ENCODE measurements at regions not wholly inside any gene's neighbourhood (a gene's known extent, or its start where the extent isn't known, plus 50 kb on each side); places are given as distances from the start of the nearest gene placed in this dataset.

DNA sequence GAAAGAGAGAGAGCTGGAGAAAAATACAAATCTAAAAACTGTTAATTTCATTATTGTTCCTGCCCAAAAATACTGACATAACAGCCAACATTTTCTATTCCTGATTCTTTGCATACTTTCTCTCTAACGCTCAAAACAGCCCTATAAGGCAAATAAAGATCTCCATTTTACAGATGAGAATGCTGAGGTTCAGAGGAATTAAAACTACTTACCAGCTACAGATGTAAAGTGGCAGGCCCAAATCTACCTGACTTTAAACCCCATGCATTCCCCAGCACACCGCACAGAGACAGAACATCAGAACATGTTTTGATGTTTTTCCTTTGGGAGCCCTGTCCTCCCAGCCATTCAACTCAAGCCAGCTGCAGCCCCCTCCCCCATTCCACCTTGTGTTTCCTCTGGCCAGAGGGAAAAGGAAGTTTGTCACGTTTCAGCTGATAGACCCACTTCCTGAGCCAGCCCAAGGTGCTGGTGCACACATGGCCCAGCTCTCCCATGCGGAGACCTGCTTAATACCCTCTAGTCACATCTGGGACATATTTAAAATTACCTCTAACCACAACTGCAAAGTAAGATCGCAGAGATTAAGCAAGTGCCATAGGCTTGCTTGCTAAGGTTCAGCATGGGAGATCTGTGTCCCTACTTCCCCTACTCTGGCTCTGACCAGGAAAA is 133.1 kb upstream of the NFIA start:
- TF ChIP-seq, protein P1, sequence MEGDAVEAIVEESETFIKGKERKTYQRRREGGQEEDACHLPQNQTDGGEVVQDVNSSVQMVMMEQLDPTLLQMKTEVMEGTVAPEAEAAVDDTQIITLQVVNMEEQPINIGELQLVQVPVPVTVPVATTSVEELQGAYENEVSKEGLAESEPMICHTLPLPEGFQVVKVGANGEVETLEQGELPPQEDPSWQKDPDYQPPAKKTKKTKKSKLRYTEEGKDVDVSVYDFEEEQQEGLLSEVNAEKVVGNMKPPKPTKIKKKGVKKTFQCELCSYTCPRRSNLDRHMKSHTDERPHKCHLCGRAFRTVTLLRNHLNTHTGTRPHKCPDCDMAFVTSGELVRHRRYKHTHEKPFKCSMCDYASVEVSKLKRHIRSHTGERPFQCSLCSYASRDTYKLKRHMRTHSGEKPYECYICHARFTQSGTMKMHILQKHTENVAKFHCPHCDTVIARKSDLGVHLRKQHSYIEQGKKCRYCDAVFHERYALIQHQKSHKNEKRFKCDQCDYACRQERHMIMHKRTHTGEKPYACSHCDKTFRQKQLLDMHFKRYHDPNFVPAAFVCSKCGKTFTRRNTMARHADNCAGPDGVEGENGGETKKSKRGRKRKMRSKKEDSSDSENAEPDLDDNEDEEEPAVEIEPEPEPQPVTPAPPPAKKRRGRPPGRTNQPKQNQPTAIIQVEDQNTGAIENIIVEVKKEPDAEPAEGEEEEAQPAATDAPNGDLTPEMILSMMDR (IDR thresholded peaks at IDR 0.05 in 2 of 3, conservative IDR thresholded peaks at IDR 0.05 in 1 of 3; ENCODE audit: borderline replicate concordance in 1 of 3, insufficient read depth in 1 of 3, low read depth in 2 of 3, low read length in 2 of 3) = no peak
- TF ChIP-seq SRF (IDR thresholded peaks at IDR 0.05; ENCODE audit: low read depth) (no peak), POLR2AphosphoS5 (IDR thresholded peaks at IDR 0.05; ENCODE audit: low read depth, low read length) (no peak), POLR2A (IDR thresholded peaks at IDR 0.05; ENCODE audit: borderline replicate concordance, extremely low read depth, insufficient read depth, insufficient read length) (no peak)
- TF ChIP-seq, protein P2, sequence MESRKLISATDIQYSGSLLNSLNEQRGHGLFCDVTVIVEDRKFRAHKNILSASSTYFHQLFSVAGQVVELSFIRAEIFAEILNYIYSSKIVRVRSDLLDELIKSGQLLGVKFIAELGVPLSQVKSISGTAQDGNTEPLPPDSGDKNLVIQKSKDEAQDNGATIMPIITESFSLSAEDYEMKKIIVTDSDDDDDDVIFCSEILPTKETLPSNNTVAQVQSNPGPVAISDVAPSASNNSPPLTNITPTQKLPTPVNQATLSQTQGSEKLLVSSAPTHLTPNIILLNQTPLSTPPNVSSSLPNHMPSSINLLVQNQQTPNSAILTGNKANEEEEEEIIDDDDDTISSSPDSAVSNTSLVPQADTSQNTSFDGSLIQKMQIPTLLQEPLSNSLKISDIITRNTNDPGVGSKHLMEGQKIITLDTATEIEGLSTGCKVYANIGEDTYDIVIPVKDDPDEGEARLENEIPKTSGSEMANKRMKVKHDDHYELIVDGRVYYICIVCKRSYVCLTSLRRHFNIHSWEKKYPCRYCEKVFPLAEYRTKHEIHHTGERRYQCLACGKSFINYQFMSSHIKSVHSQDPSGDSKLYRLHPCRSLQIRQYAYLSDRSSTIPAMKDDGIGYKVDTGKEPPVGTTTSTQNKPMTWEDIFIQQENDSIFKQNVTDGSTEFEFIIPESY (IDR thresholded peaks at IDR 0.05; ENCODE audit: extremely low read depth, insufficient replicate concordance, low read length) = no peak

All from HCT116 (cell line).